Calu3 (cell line): ENCODE measurements at regions not wholly inside any gene's neighbourhood (a gene's known extent, or its start where the extent isn't known, plus 50 kb on each side); places are given as distances from the start of the nearest gene placed in this dataset.

Experiments used
- BruUV-seq: library from RNA; stranded (reverse); fragments of 400-500 nt; replicated peaks from 2 replicates; lab custom pipeline; 2021; lab: Mats Ljungman, UMichigan
- CTCF ChIA-PET: fragments of 300-600 bp; sonication (Branson Sonifier 250); formaldehyde crosslinking; loops from one replicate; lab custom pipeline; 2022; ENCODE audit warnings: antibody characterized with exemption; lab: Charles Lee
- DNase-seq: peaks from one replicate; pipeline ENCODE4 v3.0.0; 2022
- H3K27ac Mint-ChIP-seq: one replicate; pipeline ENCODE4 v1.8.0; 2022; ENCODE audit warnings: mixed read lengths; ENCODE audit not compliant: unreplicated experiment
- H3K27me3 Mint-ChIP-seq: one replicate; pipeline ENCODE4 v1.8.0; 2022; ENCODE audit warnings: mixed read lengths; ENCODE audit not compliant: unreplicated experiment
- H3K36me3 Mint-ChIP-seq: one replicate; pipeline ENCODE4 v1.8.0; 2022; ENCODE audit warnings: mild to moderate bottlenecking, moderate library complexity, mixed read lengths; ENCODE audit not compliant: insufficient read depth, unreplicated experiment
- H3K4me1 Mint-ChIP-seq: one replicate; pipeline ENCODE4 v1.8.0; 2022; ENCODE audit warnings: mild to moderate bottlenecking, low read depth, mixed read lengths; ENCODE audit not compliant: unreplicated experiment
- H3K4me3 Mint-ChIP-seq: one replicate; pipeline ENCODE4 v1.8.0; 2022; ENCODE audit warnings: mild to moderate bottlenecking, low read depth, moderate library complexity, mixed read lengths; ENCODE audit not compliant: unreplicated experiment
- H3K9me3 Mint-ChIP-seq: one replicate; pipeline ENCODE4 v1.8.0; 2022; ENCODE audit warnings: low read depth, mixed read lengths; ENCODE audit not compliant: unreplicated experiment
- CTCF ChIP-seq: fragments of 200-600 bp; IDR thresholded peaks from one replicate; pipeline ENCODE4 v1.8.0; 2022; ENCODE audit warnings: antibody characterized with exemption; ENCODE audit not compliant: unreplicated experiment
- intact Hi-C: fragments of 100-400 bp; cut with micrococcal nuclease; formaldehyde crosslinking; loops from one replicate; pipeline ENCODE4 v1.10.0; 2022; ENCODE audit not compliant: unreplicated experiment

- H3K4me1 Mint-ChIP-seq, result peaks cover 9% of the 10 kb centered on the region
- intact Hi-C loops, result no loop called here
- DNase-seq, result no peak
- peaks cover 5% of the 10 kb centered on the region for H3K36me3 Mint-ChIP-seq
- CTCF ChIA-PET, result no interaction called here
- H3K27me3 Mint-ChIP-seq, result no peaks in the 10 kb centered on the region
- no peak overlapping the region for H3K4me3 Mint-ChIP-seq
- H3K27ac Mint-ChIP-seq, result no peak overlapping the region
- no TSS peak for BruUV-seq
- H3K9me3 Mint-ChIP-seq, result no peaks in the 10 kb centered on the region
- no peak for TF ChIP-seq CTCF
Observed at GRCh38 chr22:27676545-27677213, 124.9 kb downstream of the MN1 start.

- CTCF ChIA-PET, result no interaction called here
- no peak for DNase-seq
- H3K4me3 Mint-ChIP-seq, result no peak overlapping the region
- intact Hi-C loops, result no loop called here
- no peak for TF ChIP-seq CTCF
- H3K9me3 Mint-ChIP-seq, result no peaks in the 10 kb centered on the region
- no peaks in the 10 kb centered on the region for H3K27me3 Mint-ChIP-seq
- peaks cover 5% of the 10 kb centered on the region for H3K36me3 Mint-ChIP-seq
- H3K4me1 Mint-ChIP-seq, result peaks cover 9% of the 10 kb centered on the region
- H3K27ac Mint-ChIP-seq, result no peak overlapping the region
- no TSS peak for BruUV-seq
Observed at GRCh38 chr22:27677905-27678458, 123.6 kb downstream of the MN1 start.

- H3K4me1 Mint-ChIP-seq, result peaks cover under 1% of the 10 kb centered on the region
- H3K27me3 Mint-ChIP-seq, result no peaks in the 10 kb centered on the region
- no peaks in the 10 kb centered on the region for H3K36me3 Mint-ChIP-seq
- TF ChIP-seq CTCF, result no peak
- DNase-seq, result no peak
- no TSS peak for BruUV-seq
- H3K9me3 Mint-ChIP-seq, result no peaks in the 10 kb centered on the region
- no peak overlapping the region for H3K4me3 Mint-ChIP-seq
- H3K27ac Mint-ChIP-seq, result no peak overlapping the region
- CTCF ChIA-PET, result no interaction called here
- intact Hi-C loops, result no loop called here
Observed at GRCh38 chr22:27679176-27679575, 122.4 kb downstream of the MN1 start.

- TF ChIP-seq CTCF, result no peak
- intact Hi-C loops, result no loop called here
- DNase-seq, result no peak
- Mint-ChIP-seq H3K4me3 (no peak overlapping the region), H3K4me1 (no peaks in the 10 kb centered on the region), H3K36me3 (no peaks in the 10 kb centered on the region), H3K9me3 (no peaks in the 10 kb centered on the region), H3K27me3 (no peaks in the 10 kb centered on the region), H3K27ac (no peak overlapping the region)
- CTCF ChIA-PET, result no interaction called here
- no TSS peak for BruUV-seq
Observed at GRCh38 chr22:27679693-27680488, 121.7 kb downstream of the MN1 start.
